CD4-positive, alpha-beta T cell (primary cell): ENCODE measurements at regions not wholly inside any gene's neighbourhood (a gene's known extent, or its start where the extent isn't known, plus 50 kb on each side); places are given as distances from the start of the nearest gene placed in this dataset.
"Not testable (repeated sequence)": the region's sequence is repeated elsewhere in the genome, so short reads cannot be mapped to it uniquely, and the experiment has no call there.

ENCODE experiments used
- ATAC-seq: fragments of 200-7000 bp; cut with Tn5 transposase; one replicate; pipeline ENCODE4 v1.10.0; 2022; ENCODE audit warnings: mild to moderate bottlenecking; ENCODE audit not compliant: poor library complexity
- CTCF ChIA-PET: fragments of 350-600 bp; sonication (Branson Sonifier 250); formaldehyde crosslinking; loops from one replicate; lab custom pipeline; 2021; ENCODE audit warnings: antibody characterized with exemption, inconsistent platforms; lab: Charles Lee
- POLR2A ChIA-PET: fragments of 350-600 bp; sonication (Branson Sonifier 250); formaldehyde crosslinking; loops from one replicate; lab custom pipeline; 2021; ENCODE audit warnings: antibody characterized with exemption, inconsistent platforms; lab: Charles Lee
- DNase-seq, 14 experiments: peaks; one replicate each; pipeline ENCODE4 v3.0.0-alpha.2; 2013 to 2020; ENCODE audit warnings: mixed read lengths in 2 of 14
- H3K27ac ChIP-seq, 2 donors: one replicate each; pipeline versions ENCODE4 v1.5.1 to v1.7.0; 2013; ENCODE audit warnings: low read length in 2 of 2, low read depth in 1 of 2, mild to moderate bottlenecking in 1 of 2
- H3K27me3 ChIP-seq, 2 experiments: 1 replicate in 1 of 2; 2 replicates in 1 of 2; pipeline versions ENCODE4 v1.6.1 to v1.7.0; 2013; ENCODE audit warnings: low read length in 2 of 2, control low read depth in 1 of 2, mild to moderate bottlenecking in 1 of 2, moderate library complexity in 1 of 2; ENCODE audit not compliant: insufficient read depth in 2 of 2, control insufficient read depth in 1 of 2
- H3K36me3 ChIP-seq: one replicate; pipeline ENCODE4 v1.6.1; 2013; ENCODE audit warnings: low read length, control low read depth; ENCODE audit not compliant: insufficient read depth
- H3K4me1 ChIP-seq: one replicate; pipeline ENCODE4 v1.6.1; 2013; ENCODE audit warnings: low read length, control low read depth; ENCODE audit not compliant: insufficient read depth
- H3K4me3 ChIP-seq: one replicate; pipeline ENCODE4 v1.5.1; 2013; ENCODE audit warnings: mild to moderate bottlenecking, low read length, moderate library complexity
- H3K9me3 ChIP-seq, 2 experiments: 1 replicate in 1 of 2; 2 replicates in 1 of 2; pipeline versions ENCODE4 v1.6.1 to v1.7.0; 2013; ENCODE audit warnings: low read length in 2 of 2, mild to moderate bottlenecking in 2 of 2, control low read depth in 1 of 2, moderate library complexity in 1 of 2; ENCODE audit not compliant: control insufficient read depth in 1 of 2, insufficient read depth in 1 of 2
- H3K27ac Mint-ChIP-seq: one replicate; pipeline ENCODE4 v1.8.0; 2020; ENCODE audit warnings: mixed read lengths
- H3K27me3 Mint-ChIP-seq: one replicate; pipeline ENCODE4 v1.8.0; 2021; ENCODE audit warnings: mixed read lengths
- H3K36me3 Mint-ChIP-seq: one replicate; pipeline ENCODE4 v1.8.0; 2021; ENCODE audit warnings: low read depth, mixed read lengths
- H3K4me1 Mint-ChIP-seq: one replicate; pipeline ENCODE4 v1.8.0; 2021; ENCODE audit warnings: low read depth, mixed read lengths
- H3K4me3 Mint-ChIP-seq: one replicate; pipeline ENCODE4 v1.8.0; 2020; ENCODE audit warnings: mild to moderate bottlenecking, mixed read lengths
- H3K9me3 Mint-ChIP-seq: one replicate; pipeline ENCODE4 v1.8.0; 2020; ENCODE audit warnings: mixed read lengths
- intact Hi-C, 2 experiments: fragments of 100-400 bp; cut with DNase I in 1 of 2; cut with micrococcal nuclease in 1 of 2; formaldehyde crosslinking; loops; one replicate each; pipeline versions ENCODE4 v1.15.1 to v1.9.0; 2023 to 2025; cut with DNase I, micrococcal nuclease
- TF ChIP-seq, protein P1 (sequence below): fragments of 200-600 bp; IDR thresholded peaks from one replicate; pipeline ENCODE4 v1.8.0; 2022; ENCODE audit warnings: antibody characterized with exemption, mild to moderate bottlenecking

- Mint-ChIP-seq H3K27me3 (no peaks in the 10 kb centered on the region), H3K36me3 (no peaks in the 10 kb centered on the region)
Measured at GRCh38 chr5:19270153-19270552, 717.8 kb downstream of the CDH18 start.

GRCh38 chr5:19274578-19274977 is 713.4 kb downstream of the CDH18 start:
- DNase-seq (no peak), ATAC-seq (no peak)
- peaks cover 18% of the 10 kb centered on the region for H3K9me3 Mint-ChIP-seq
- H3K27me3 Mint-ChIP-seq = no peaks in the 10 kb centered on the region
- H3K27ac Mint-ChIP-seq = no peak overlapping the region
- Histone ChIP-seq H3K27me3 (no peaks in the 10 kb centered on the region), H3K36me3 (no peaks in the 10 kb centered on the region), H3K4me3 (no peak overlapping the region), H3K4me1 (no peaks in the 10 kb centered on the region), H3K9me3 (peaks cover 0 to 5% of the 10 kb centered on the region in 2 experiments), H3K27ac (no peak overlapping the region)
- no peaks in the 10 kb centered on the region for H3K4me1 Mint-ChIP-seq
- intact Hi-C loops = no loop called here
- TF ChIP-seq, protein P1, sequence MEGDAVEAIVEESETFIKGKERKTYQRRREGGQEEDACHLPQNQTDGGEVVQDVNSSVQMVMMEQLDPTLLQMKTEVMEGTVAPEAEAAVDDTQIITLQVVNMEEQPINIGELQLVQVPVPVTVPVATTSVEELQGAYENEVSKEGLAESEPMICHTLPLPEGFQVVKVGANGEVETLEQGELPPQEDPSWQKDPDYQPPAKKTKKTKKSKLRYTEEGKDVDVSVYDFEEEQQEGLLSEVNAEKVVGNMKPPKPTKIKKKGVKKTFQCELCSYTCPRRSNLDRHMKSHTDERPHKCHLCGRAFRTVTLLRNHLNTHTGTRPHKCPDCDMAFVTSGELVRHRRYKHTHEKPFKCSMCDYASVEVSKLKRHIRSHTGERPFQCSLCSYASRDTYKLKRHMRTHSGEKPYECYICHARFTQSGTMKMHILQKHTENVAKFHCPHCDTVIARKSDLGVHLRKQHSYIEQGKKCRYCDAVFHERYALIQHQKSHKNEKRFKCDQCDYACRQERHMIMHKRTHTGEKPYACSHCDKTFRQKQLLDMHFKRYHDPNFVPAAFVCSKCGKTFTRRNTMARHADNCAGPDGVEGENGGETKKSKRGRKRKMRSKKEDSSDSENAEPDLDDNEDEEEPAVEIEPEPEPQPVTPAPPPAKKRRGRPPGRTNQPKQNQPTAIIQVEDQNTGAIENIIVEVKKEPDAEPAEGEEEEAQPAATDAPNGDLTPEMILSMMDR = no peak
- H3K4me3 Mint-ChIP-seq = no peak overlapping the region
- no peaks in the 10 kb centered on the region for H3K36me3 Mint-ChIP-seq
- CTCF ChIA-PET = no interaction called here
- POLR2A ChIA-PET = no interaction called here

More at GRCh38 chr5:19270153-19270552, 717.8 kb downstream of the CDH18 start:
- DNase-seq (no peak), ATAC-seq (no peak)
- H3K4me1 ChIP-seq = no peaks in the 10 kb centered on the region
- Mint-ChIP-seq H3K4me3 (no peak overlapping the region), H3K4me1 (no peaks in the 10 kb centered on the region), H3K27ac (no peak overlapping the region), H3K9me3 (peaks cover 13% of the 10 kb centered on the region)
- H3K27ac ChIP-seq = no peak overlapping the region
- TF ChIP-seq, protein P1 = no peak
- intact Hi-C loops = no loop called here
- H3K4me3 ChIP-seq = no peak overlapping the region
- H3K36me3 ChIP-seq = no peaks in the 10 kb centered on the region
- no peaks in the 10 kb centered on the region for H3K27me3 ChIP-seq
- POLR2A ChIA-PET = no interaction called here
- no peaks in the 10 kb centered on the region for H3K9me3 ChIP-seq
- CTCF ChIA-PET = no interaction called here

DNA sequence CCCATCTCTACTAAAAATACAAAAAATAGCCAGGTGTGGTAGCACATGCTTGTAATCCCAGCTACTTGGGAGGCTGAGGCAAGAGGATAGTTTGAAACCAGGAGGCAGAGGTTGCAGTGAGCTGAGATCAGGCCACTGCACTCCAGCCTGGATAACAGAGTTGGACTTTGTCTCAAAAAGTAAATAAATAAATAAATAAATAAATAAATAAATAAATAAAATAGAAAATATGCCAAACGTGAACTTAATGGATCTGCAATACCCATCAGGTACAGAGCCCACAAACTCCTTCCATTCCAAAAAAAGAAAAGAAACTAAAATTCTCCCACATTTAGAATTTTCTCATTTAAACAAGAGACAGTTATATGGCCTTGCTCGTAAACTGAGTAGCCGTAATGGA is 702.7 kb downstream of the CDH18 start:
- intact Hi-C loops = no loop called here
- H3K27me3 ChIP-seq = no peaks in the 10 kb centered on the region
- TF ChIP-seq, protein P1 = no peak
- Mint-ChIP-seq H3K9me3 (peaks cover 10% of the 10 kb centered on the region), H3K27me3 (no peaks in the 10 kb centered on the region), H3K27ac (no peak overlapping the region), H3K36me3 (no peaks in the 10 kb centered on the region), H3K4me3 (no peak overlapping the region), H3K4me1 (no peaks in the 10 kb centered on the region)
- ATAC-seq = no peak
- no peaks in the 10 kb centered on the region for H3K36me3 ChIP-seq
- POLR2A ChIA-PET = no interaction called here
- CTCF ChIA-PET = no interaction called here
- no peaks in the 10 kb centered on the region for H3K4me1 ChIP-seq
- no peak for DNase-seq
- H3K4me3 ChIP-seq = no peak overlapping the region
- H3K9me3 ChIP-seq = peaks cover 20 to 24% of the 10 kb centered on the region in 2 experiments
- H3K27ac ChIP-seq = no peak overlapping the region

GRCh38 chr5:19287548-19288277 is 700.3 kb downstream of the CDH18 start:
- H3K36me3 ChIP-seq, H3K27me3 Mint-ChIP-seq, H3K4me3 ChIP-seq, CTCF ChIA-PET, POLR2A ChIA-PET, H3K27ac ChIP-seq, H3K27me3 ChIP-seq, H3K36me3 Mint-ChIP-seq, DNase-seq, H3K4me1 Mint-ChIP-seq, H3K4me1 ChIP-seq, intact Hi-C loops, ATAC-seq, H3K4me3 Mint-ChIP-seq, H3K27ac Mint-ChIP-seq: not testable (repeated sequence)
- peaks cover 13% of the 10 kb centered on the region for H3K9me3 Mint-ChIP-seq
- peaks cover 16 to 24% of the 10 kb centered on the region in 2 experiments for H3K9me3 ChIP-seq

GRCh38 chr5:19288311-19288710 is 699.7 kb downstream of the CDH18 start:
- H3K27me3 ChIP-seq, H3K27ac Mint-ChIP-seq, CTCF ChIA-PET, H3K36me3 Mint-ChIP-seq, intact Hi-C loops, H3K36me3 ChIP-seq, H3K4me3 Mint-ChIP-seq, ATAC-seq, H3K27me3 Mint-ChIP-seq, H3K4me3 ChIP-seq, DNase-seq, H3K27ac ChIP-seq, H3K4me1 ChIP-seq, H3K4me1 Mint-ChIP-seq, POLR2A ChIA-PET: not testable (repeated sequence)
- H3K9me3 Mint-ChIP-seq = peaks cover 15% of the 10 kb centered on the region
- H3K9me3 ChIP-seq = peaks cover 11 to 24% of the 10 kb centered on the region in 2 experiments
